HG03066 (cell line): ENCODE measurements at regions not wholly inside any gene's neighbourhood (a gene's known extent, or its start where the extent isn't known, plus 50 kb on each side); places are given as distances from the start of the nearest gene placed in this dataset.
"Not testable (repeated sequence)": the region's sequence is repeated elsewhere in the genome, so short reads cannot be mapped to it uniquely, and the experiment has no call there.

Experiments used
- ATAC-seq: cut with Tn5 transposase; IDR thresholded peaks from one replicate; pipeline ENCODE4 v1.9.1; 2021; ENCODE audit warnings: low read depth; ENCODE audit not compliant: unreplicated experiment

DNA sequence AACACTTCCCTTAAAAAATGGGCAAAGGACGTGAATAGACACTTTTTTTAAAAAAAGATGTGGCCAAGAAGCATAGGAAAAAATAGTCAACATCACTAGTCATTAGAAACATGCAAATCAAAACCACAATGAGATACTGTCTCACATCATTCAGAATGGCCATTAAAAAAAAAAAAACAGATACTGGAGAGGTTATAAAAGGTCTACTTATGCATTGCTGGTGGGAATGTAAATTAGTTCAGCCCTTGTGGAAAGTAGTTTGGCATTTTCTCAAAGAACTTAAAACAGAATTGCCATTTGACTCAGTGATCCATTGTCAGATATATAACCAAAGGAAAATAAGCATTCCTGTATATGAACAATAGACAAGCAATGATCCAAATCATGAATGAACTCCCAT, 352.8 kb upstream of the EPHA5 start:
- no peak for ATAC-seq

DNA sequence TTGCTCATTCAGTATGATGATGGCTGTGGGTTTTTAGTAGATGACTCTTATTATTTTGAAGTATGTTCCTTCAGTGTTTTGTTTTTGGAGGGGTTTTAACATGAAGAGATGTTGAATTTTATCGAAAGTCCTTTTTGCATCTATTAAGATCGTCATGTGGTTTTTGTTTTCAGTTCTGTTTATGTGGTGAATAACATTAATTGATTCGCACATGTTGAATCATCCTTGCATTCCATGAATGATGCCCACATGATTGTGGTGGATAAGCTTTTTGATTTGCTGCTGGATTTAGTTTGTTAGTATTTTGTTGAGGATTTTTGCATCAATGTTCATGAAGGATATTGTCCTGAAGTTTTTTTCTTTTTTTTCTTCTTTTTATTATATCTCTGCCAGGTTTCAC, 347.4 kb upstream of the EPHA5 start:
- no peak for ATAC-seq

DNA sequence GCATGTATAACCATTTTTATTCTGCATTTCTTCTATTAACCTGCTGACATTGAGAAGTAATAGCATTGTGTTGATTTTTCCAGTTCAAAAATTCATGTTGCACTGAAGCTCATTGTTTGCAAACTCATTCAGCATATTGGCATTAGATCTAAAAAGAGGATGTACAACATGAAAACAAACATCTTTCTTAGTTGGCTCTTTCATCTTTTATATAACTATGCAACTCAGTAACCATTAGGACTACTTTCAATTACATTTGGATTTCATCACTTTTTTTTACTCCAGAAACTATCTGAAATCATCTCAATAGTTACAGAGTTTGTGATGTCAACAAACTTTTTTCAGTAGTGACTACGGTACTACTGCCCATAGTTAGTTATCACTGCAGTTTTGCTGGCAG, 346.0 kb upstream of the EPHA5 start:
- ATAC-seq = no peak

GRCh38 chr4:66014146-66014765, 344.0 kb upstream of the EPHA5 start:
- ATAC-seq = no peak

GRCh38 chr4:66000510-66001117, 330.3 kb upstream of the EPHA5 start:
- no peak for ATAC-seq

DNA sequence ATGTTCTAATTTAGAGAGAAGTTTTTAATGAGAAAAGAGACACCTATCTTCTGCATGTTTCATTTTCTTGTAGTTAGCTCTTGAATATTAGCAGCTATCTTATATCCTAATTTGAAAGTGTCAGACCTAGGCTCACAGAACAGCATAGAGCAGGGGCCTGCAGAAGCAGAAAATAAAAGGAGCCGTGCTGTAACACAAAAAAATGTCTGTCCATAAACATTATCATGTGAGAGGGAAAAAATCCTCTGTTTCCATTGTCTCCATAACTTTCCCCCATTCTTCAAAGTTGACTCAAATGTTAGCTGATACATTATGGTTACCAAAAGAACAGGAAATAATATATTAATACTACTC, 329.2 kb upstream of the EPHA5 start:
- ATAC-seq = no peak

GRCh38 chr4:65998807-65999517, 328.7 kb upstream of the EPHA5 start:
- ATAC-seq = not testable (repeated sequence)

- no peak for ATAC-seq
Measured at GRCh38 chr4:65983061-65983460, 312.8 kb upstream of the EPHA5 start.

- no peak for ATAC-seq
Measured at GRCh38 chr4:65976287-65976686, 306.0 kb upstream of the EPHA5 start.

DNA sequence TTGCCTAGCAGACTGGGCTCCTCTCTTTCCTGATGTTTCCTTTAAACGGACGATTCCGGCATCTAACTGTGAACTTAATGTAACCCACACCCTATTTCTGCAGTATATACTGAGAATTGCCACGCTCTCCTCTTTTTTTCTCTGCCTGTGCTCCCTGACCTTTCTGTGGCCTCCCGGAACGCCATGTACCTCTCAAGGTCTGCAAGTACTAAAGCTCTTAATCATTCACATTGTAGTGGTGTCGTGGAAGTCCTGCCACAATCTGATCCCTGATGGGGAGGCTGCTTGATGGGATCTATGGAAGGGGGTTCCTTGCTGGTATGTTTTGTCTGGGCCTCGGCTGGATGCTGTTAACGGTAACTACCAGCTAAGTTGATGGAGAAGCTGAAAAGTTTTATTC, 302.9 kb upstream of the EPHA5 start:
- no peak for ATAC-seq

DNA sequence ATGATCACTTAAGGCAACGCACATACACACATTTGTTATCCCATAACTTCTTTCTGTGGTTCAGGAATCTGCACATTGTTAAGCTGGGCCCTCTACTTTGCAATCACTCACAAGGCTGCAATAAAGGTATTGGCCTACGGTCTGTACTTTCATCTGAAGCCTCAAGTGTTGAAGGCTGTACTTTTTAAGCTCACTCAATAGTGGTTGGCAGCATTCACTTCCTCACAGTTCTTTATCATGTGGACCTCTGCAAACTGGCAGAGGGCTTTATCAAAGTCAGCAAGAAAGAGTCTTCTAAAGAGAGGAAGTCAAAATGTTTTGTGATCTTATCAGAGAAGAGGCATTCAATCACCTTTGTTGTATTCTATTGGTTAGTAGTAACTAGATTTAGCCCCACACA, 301.4 kb upstream of the EPHA5 start:
- no peak for ATAC-seq

GRCh38 chr4:65968831-65969558, 298.7 kb upstream of the EPHA5 start:
- no peak for ATAC-seq

DNA sequence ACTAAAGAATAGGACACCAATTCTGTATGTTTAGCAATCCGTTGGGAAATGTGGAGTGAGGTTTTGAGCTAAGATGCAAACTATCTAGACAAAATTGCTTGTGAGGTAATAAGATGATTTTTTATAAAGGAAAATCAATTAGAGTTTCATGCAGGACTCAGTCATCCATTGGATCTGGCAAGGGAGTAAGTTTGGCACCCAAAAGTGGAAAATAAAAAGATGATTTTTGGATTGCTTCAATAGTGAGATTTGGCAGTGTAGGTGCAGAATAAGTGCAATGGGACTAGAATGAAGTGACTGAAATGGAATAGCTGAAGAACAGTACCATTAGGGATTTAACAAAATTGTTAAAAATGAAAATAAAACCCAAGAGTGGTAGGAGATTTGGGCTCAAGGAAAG, 290.5 kb upstream of the EPHA5 start:
- ATAC-seq = no peak

DNA sequence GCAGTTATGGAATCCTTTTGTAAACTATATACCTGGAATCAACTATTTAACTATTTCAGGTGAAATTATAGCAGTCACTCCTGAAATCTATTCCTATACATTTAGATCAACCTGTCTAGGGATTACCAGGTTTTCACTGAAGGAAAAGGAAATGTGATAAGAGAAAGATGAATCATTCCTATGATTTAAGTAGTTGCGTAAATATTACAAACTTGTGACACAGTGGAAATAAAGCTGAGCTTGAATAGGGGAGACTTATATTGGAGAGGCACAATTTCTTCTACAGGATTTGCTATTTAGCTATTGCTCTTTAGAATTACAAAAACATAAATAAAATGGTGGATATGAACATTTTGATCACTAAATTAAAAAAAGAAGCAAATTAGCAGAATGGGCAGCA, 284.1 kb upstream of the EPHA5 start:
- ATAC-seq = no peak

DNA sequence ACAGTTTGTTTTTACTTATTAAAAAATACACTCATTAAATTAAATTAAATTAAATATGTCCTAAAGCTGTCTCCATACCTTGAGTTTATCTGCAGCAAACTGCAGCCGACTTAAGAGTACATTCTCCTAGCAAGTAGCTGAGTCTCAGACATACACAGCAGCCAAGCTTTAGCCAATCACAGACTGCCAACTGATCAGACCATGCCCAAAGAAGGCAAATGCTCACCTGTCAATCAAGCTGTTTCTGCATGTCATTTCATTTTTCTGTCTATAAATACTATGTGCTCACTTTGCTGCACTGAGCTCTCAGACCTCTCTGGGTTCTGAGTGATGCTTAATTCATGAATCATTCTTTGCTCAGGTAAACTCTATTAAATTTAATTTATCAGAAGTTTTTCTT, 280.9 kb upstream of the EPHA5 start:
- ATAC-seq = no peak

GRCh38 chr4:65943076-65943475, 272.8 kb upstream of the EPHA5 start:
- ATAC-seq = no peak

GRCh38 chr4:65924843-65925242, 254.6 kb upstream of the EPHA5 start:
- no peak for ATAC-seq

DNA sequence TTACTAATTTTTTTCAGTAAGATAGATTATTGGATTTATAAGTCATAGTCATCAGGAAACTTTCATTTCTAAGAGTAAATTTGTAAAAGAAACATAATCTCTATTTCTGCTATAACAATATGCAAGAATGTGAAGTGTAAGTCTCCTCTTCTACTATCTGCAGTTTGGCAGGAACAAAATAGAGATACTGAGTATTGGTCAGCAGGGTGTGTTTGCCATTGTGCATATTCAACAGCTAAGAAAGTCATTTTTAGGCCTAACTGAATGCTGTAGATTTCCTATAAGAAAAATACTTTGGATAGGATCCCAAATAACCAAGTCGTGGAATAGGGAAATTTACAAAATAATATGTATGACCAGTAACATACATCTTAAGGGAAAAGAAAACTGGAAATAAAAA, 253.3 kb upstream of the EPHA5 start:
- ATAC-seq = no peak

DNA sequence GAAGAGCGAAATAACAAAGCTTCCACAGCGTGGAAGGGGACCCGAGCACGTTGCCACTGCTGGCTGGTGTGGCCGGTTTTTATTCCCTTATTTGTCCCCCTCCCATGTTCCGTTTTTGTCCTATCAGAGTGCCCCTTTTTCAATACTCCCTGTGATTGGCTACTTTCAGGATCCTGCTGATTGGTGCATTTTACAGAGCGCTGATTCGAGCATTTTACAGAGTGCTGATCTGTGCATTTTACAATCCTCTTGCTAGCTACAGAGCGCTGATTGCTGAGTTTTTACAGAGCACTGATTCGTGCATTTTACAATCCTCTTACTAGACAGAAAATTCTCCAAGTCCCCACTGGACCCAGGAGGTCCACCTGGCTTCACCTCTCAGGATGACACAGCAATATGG, 250.9 kb upstream of the EPHA5 start:
- ATAC-seq = no peak

- ATAC-seq = no peak
Measured at GRCh38 chr4:65918872-65919271, 248.6 kb upstream of the EPHA5 start.

DNA sequence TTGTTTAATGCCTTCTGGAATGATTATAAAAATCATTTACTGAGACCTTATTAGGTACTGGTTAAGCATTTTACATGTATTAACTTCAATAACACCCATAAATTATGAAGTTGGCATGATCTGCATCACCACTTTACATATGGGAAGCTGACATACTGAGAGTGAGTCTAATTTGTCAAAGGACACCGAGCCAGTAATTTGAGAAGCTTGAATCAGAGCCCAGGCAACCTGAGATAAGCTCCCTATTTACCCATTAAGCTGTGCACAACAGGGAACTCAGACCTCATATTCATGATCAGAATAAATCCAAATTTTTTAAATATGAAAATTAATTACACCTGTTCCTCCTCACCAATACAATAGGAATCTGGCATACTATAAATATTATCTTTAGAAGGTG, 247.9 kb upstream of the EPHA5 start:
- ATAC-seq = no peak

- no peak for ATAC-seq
Measured at GRCh38 chr4:65917486-65917885, 247.2 kb upstream of the EPHA5 start.
